IPS-20b (cell line): ENCODE measurements at regions not wholly inside any gene's neighbourhood (a gene's known extent, or its start where the extent isn't known, plus 50 kb on each side); places are given as distances from the start of the nearest gene placed in this dataset.

Experiments
- H3K27ac ChIP-seq: one replicate; pipeline ENCODE4 v1.5.1; 2013; ENCODE audit warnings: low read length
- H3K27me3 ChIP-seq: 2 replicates; pipeline ENCODE4 v1.6.1; 2013; ENCODE audit warnings: mild to moderate bottlenecking, low read length, inconsistent platforms; ENCODE audit not compliant: insufficient read depth
- H3K36me3 ChIP-seq: 2 replicates; pipeline ENCODE4 v1.6.1; 2013; ENCODE audit warnings: low read depth, mild to moderate bottlenecking, inconsistent platforms, low read length, moderate library complexity; ENCODE audit not compliant: insufficient read depth
- H3K4me1 ChIP-seq: 2 replicates; pipeline ENCODE4 v1.6.1; 2013; ENCODE audit warnings: mild to moderate bottlenecking, control low read depth, inconsistent platforms, low read length, moderate library complexity; ENCODE audit not compliant: insufficient read depth
- H3K4me3 ChIP-seq: 2 replicates; pipeline ENCODE4 v1.5.1; 2013; ENCODE audit warnings: mild to moderate bottlenecking, low read length, inconsistent platforms
- H3K9ac ChIP-seq: 2 replicates; pipeline ENCODE4 v1.6.1; 2013; ENCODE audit warnings: low read depth, mild to moderate bottlenecking, inconsistent platforms, low read length, moderate library complexity
- H3K9me3 ChIP-seq: 2 replicates; pipeline ENCODE4 v1.6.1; 2013; ENCODE audit warnings: mild to moderate bottlenecking, low read depth, low read length, inconsistent platforms; ENCODE audit not compliant: insufficient read depth

- H3K27me3 ChIP-seq = no peaks in the 10 kb centered on the region
- H3K9ac ChIP-seq = no peak overlapping the region
- no peak overlapping the region for H3K4me3 ChIP-seq
- H3K27ac ChIP-seq = no peak overlapping the region
- no peaks in the 10 kb centered on the region for H3K36me3 ChIP-seq
- peaks cover 6% of the 10 kb centered on the region; the same call in 1 of the 2 replicates for H3K4me1 ChIP-seq
- no peaks in the 10 kb centered on the region for H3K9me3 ChIP-seq
Observed at GRCh38 chr11:133745791-133746190, 99.5 kb downstream of the SPATA19 start.

- Histone ChIP-seq H3K4me1 (peaks cover 6% of the 10 kb centered on the region; the same call in 1 of the 2 replicates), H3K9ac (no peak overlapping the region), H3K9me3 (no peaks in the 10 kb centered on the region), H3K36me3 (no peaks in the 10 kb centered on the region), H3K27me3 (no peaks in the 10 kb centered on the region), H3K4me3 (no peak overlapping the region), H3K27ac (no peak overlapping the region)
Observed at GRCh38 chr11:133742353-133742752, 103.0 kb downstream of the SPATA19 start.

- Histone ChIP-seq H3K27me3 (no peaks in the 10 kb centered on the region), H3K27ac (no peak overlapping the region), H3K4me3 (no peak overlapping the region)
Observed at GRCh38 chr11:133740963-133741362, 104.3 kb downstream of the SPATA19 start.

GRCh38 chr11:133739481-133739880 lies 105.8 kb downstream of the SPATA19 start:
- H3K4me3 ChIP-seq = no peak overlapping the region
- no peaks in the 10 kb centered on the region for H3K36me3 ChIP-seq
- no peak overlapping the region for H3K9ac ChIP-seq
- no peaks in the 10 kb centered on the region for H3K27me3 ChIP-seq
- no peak overlapping the region for H3K27ac ChIP-seq
- H3K4me1 ChIP-seq = no peaks in the 10 kb centered on the region
- H3K9me3 ChIP-seq = no peaks in the 10 kb centered on the region

More at GRCh38 chr11:133740963-133741362, 104.3 kb downstream of the SPATA19 start:
- Histone ChIP-seq H3K36me3 (no peaks in the 10 kb centered on the region), H3K9me3 (no peaks in the 10 kb centered on the region), H3K4me1 (peaks cover 3% of the 10 kb centered on the region; the same call in 1 of the 2 replicates), H3K9ac (no peak overlapping the region)

GRCh38 chr11:133738624-133739023 lies 106.7 kb downstream of the SPATA19 start:
- H3K36me3 ChIP-seq = no peaks in the 10 kb centered on the region

GRCh38 chr11:133733631-133734030 lies 111.7 kb downstream of the SPATA19 start:
- Histone ChIP-seq H3K4me1 (peaks cover 10% of the 10 kb centered on the region; the same call in 1 of the 2 replicates), H3K27ac (no peak overlapping the region), H3K4me3 (no peak overlapping the region), H3K9me3 (no peaks in the 10 kb centered on the region), H3K36me3 (no peaks in the 10 kb centered on the region), H3K27me3 (0 out of 2 replicates have a peak, but pooled peaks cover 3% of the 10 kb centered on the region), H3K9ac (no peak overlapping the region)

More at GRCh38 chr11:133738624-133739023, 106.7 kb downstream of the SPATA19 start:
- Histone ChIP-seq H3K9me3 (no peaks in the 10 kb centered on the region), H3K4me1 (no peaks in the 10 kb centered on the region), H3K4me3 (no peak overlapping the region), H3K27me3 (no peaks in the 10 kb centered on the region), H3K9ac (no peak overlapping the region), H3K27ac (no peak overlapping the region)

GRCh38 chr11:133732109-133732674 lies 113.1 kb downstream of the SPATA19 start:
- Histone ChIP-seq H3K9me3 (no peaks in the 10 kb centered on the region), H3K9ac (no peak overlapping the region), H3K27ac (no peak overlapping the region), H3K36me3 (no peaks in the 10 kb centered on the region), H3K27me3 (0 out of 2 replicates have a peak, but pooled peaks cover 3% of the 10 kb centered on the region), H3K4me3 (no peak overlapping the region), H3K4me1 (peaks cover 10% of the 10 kb centered on the region; the same call in 1 of the 2 replicates)

GRCh38 chr11:133727774-133728173 lies 117.5 kb downstream of the SPATA19 start:
- H3K27ac ChIP-seq = no peak overlapping the region
- peaks cover 10% of the 10 kb centered on the region; the same call in 1 of the 2 replicates for H3K4me1 ChIP-seq
- no peak overlapping the region for H3K4me3 ChIP-seq
- no peak overlapping the region for H3K9ac ChIP-seq
- H3K9me3 ChIP-seq = no peaks in the 10 kb centered on the region
- no peaks in the 10 kb centered on the region for H3K36me3 ChIP-seq
- no peaks in the 10 kb centered on the region for H3K27me3 ChIP-seq

GRCh38 chr11:133726542-133726941 lies 118.8 kb downstream of the SPATA19 start:
- H3K27ac ChIP-seq = no peak overlapping the region
- H3K4me1 ChIP-seq = peaks cover 4% of the 10 kb centered on the region; the same call in 1 of the 2 replicates
- no peaks in the 10 kb centered on the region for H3K27me3 ChIP-seq
- no peak overlapping the region for H3K9ac ChIP-seq
- H3K9me3 ChIP-seq = no peaks in the 10 kb centered on the region
- no peaks in the 10 kb centered on the region for H3K36me3 ChIP-seq
- H3K4me3 ChIP-seq = no peak overlapping the region

- no peak overlapping the region for H3K4me3 ChIP-seq
- no peaks in the 10 kb centered on the region; the same call in 1 of the 2 replicates for H3K27me3 ChIP-seq
- H3K4me1 ChIP-seq = no peaks in the 10 kb centered on the region
- no peaks in the 10 kb centered on the region for H3K9me3 ChIP-seq
- H3K36me3 ChIP-seq = no peaks in the 10 kb centered on the region
- H3K27ac ChIP-seq = no peak overlapping the region
- H3K9ac ChIP-seq = no peak overlapping the region
Observed at GRCh38 chr11:133724116-133724515, 121.2 kb downstream of the SPATA19 start.

GRCh38 chr11:133723056-133723455 lies 122.3 kb downstream of the SPATA19 start:
- H3K9me3 ChIP-seq = no peaks in the 10 kb centered on the region
- H3K4me1 ChIP-seq = no peaks in the 10 kb centered on the region
- no peaks in the 10 kb centered on the region for H3K36me3 ChIP-seq
- H3K27ac ChIP-seq = no peak overlapping the region
- H3K4me3 ChIP-seq = no peak overlapping the region
- H3K27me3 ChIP-seq = no peaks in the 10 kb centered on the region; the same call in 1 of the 2 replicates
- H3K9ac ChIP-seq = no peak overlapping the region

GRCh38 chr11:133720951-133721350 lies 124.4 kb downstream of the SPATA19 start:
- Histone ChIP-seq H3K9ac (no peak overlapping the region), H3K27me3 (peaks cover 8% of the 10 kb centered on the region), H3K9me3 (no peaks in the 10 kb centered on the region), H3K4me1 (no peaks in the 10 kb centered on the region), H3K27ac (no peak overlapping the region), H3K36me3 (no peaks in the 10 kb centered on the region), H3K4me3 (no peak overlapping the region)
